HepG2 (cell line): ENCODE measurements at regions not wholly inside any gene's neighbourhood (a gene's known extent, or its start where the extent isn't known, plus 50 kb on each side); places are given as distances from the start of the nearest gene placed in this dataset.

ENCODE experiments used
- ATAC-seq: fragments of 200-7000 bp; cut with Tn5 transposase; 3 replicates; pipeline ENCODE4 v1.9.1; 2020; ENCODE audit warnings: mild to moderate bottlenecking, moderate library complexity
- BruUV-seq: library from RNA; stranded (reverse); fragments of 400-500 nt; replicated peaks from 2 replicates; lab custom pipeline; 2021; lab: Mats Ljungman, UMichigan
- CTCF ChIA-PET: fragments of 300-600 bp; formaldehyde crosslinking; extraction: SDS; loops from one replicate; lab custom pipeline; 2021; ENCODE audit warnings: low total read pairs, inconsistent platforms, low intra/inter-chr PET ratio; lab: Yijun Ruan, JAX
- POLR2A ChIA-PET: fragments of 350-600 bp; sonication (Branson Sonifier 250); formaldehyde crosslinking; loops from one replicate; lab custom pipeline; 2020; ENCODE audit warnings: antibody characterized with exemption, inconsistent platforms; lab: Yijun Ruan, JAX
- DNase-seq: peaks from one replicate; pipeline ENCODE4 v3.0.0-alpha.2; 2015; ENCODE audit warnings: low spot score
- FAIRE-seq: peaks from 3 replicates; lab custom pipeline; 2011; peaks lifted over from hg19 to GRCh38; lab: Jason Lieb, UNC
- H2AFZ ChIP-seq: one replicate; pipeline ENCODE4 v1.6.1; 2011; ENCODE audit warnings: low read length, inconsistent platforms
- H3K27ac ChIP-seq: fragments of 300-600 bp; 3 replicates; pipeline ENCODE4 v1.8.0; 2011; ENCODE audit warnings: mixed run types, mild to moderate bottlenecking, mixed read lengths, low read length, inconsistent platforms; ENCODE audit not compliant: insufficient read depth; ENCODE audit errors: extremely low read length
- H3K27me3 ChIP-seq, 2 experiments: fragments of 200-600 bp in 1 of 2; 2 replicates in 1 of 2; 3 replicates in 1 of 2; pipeline versions ENCODE4 v1.6.0 to v1.8.0; 2011; ENCODE audit warnings: low read length in 2 of 2, mild to moderate bottlenecking in 2 of 2, moderate library complexity in 2 of 2, inconsistent platforms in 1 of 2; ENCODE audit not compliant: insufficient read depth in 2 of 2, control insufficient read depth in 1 of 2
- H3K36me3 ChIP-seq, 2 experiments: fragments of 200-600 bp in 1 of 2; replicated peaks in 1 of 2; 2 replicates in 1 of 2; 3 replicates in 1 of 2; pipeline versions ENCODE4 v1.5.1 to v1.8.0; 2011; ENCODE audit warnings: low read length in 2 of 2, inconsistent platforms in 1 of 2; ENCODE audit not compliant: insufficient read depth in 2 of 2, control insufficient read depth in 1 of 2
- H3K4me1 ChIP-seq: 2 replicates; pipeline ENCODE4 v1.5.1; 2012; ENCODE audit warnings: low read length, inconsistent platforms; ENCODE audit not compliant: insufficient read depth
- H3K4me2 ChIP-seq: 2 replicates; pipeline ENCODE4 v1.6.0; 2011; ENCODE audit warnings: low read depth, low read length, inconsistent platforms
- H3K4me3 ChIP-seq, 3 experiments: fragments of 200-600 bp in 1 of 3; sonication (generic), shearing (Covaris generic) in 1 of 3; replicated peaks in 1 of 3; 2 replicates each; pipeline ENCODE4 v1.5.1; 2011 to 2016; ENCODE audit warnings: low read length in 3 of 3, inconsistent platforms in 2 of 3, low read depth in 2 of 3, mild to moderate bottlenecking in 2 of 3, control low read depth in 1 of 3, mixed read lengths in 1 of 3; ENCODE audit not compliant: insufficient read depth in 1 of 3
- H3K79me2 ChIP-seq: one replicate; pipeline ENCODE4 v1.6.1; 2011; ENCODE audit warnings: low read length, inconsistent platforms; ENCODE audit not compliant: insufficient read depth
- H3K9ac ChIP-seq: 2 replicates; pipeline ENCODE4 v1.6.0; 2011; ENCODE audit warnings: mild to moderate bottlenecking, low read depth, low read length, inconsistent platforms; ENCODE audit not compliant: insufficient read depth
- H3K9me3 ChIP-seq: 2 replicates; pipeline ENCODE4 v1.5.1; 2012; ENCODE audit warnings: mild to moderate bottlenecking, low read length
- H4K20me1 ChIP-seq: 2 replicates; pipeline ENCODE4 v1.6.0; 2011; ENCODE audit warnings: inconsistent platforms, mild to moderate bottlenecking, low read length, moderate library complexity; ENCODE audit not compliant: insufficient read depth
- KDM6A ChIP-seq: IDR thresholded peaks from 2 replicates; pipeline ENCODE4 v1.6.1; 2016; ENCODE audit warnings: low read depth
- MAFF ChIP-seq: IDR thresholded peaks from 2 replicates; pipeline ENCODE4 v1.6.1; 2011; ENCODE audit warnings: low read depth, low read length, improper control_type of control experiment
- MAFK ChIP-seq, 2 experiments: IDR thresholded peaks in 1 of 2; conservative IDR thresholded peaks in 1 of 2; 2 replicates each; pipeline ENCODE4 v1.6.1; 2011; ENCODE audit warnings: improper control_type of control experiment in 2 of 2, low read length in 2 of 2
- NR2C2 ChIP-seq: sonication (generic); formaldehyde crosslinking; IDR thresholded peaks from 2 replicates; pipeline ENCODE4 v1.4.0; 2020; ENCODE audit warnings: missing genetic modification reagents, mild to moderate bottlenecking, moderate library complexity, borderline replicate concordance
- PAWR ChIP-seq: sonication (generic); formaldehyde crosslinking; IDR thresholded peaks from 2 replicates; pipeline ENCODE4 v1.4.0; 2020; ENCODE audit warnings: missing genetic modification reagents, mild to moderate bottlenecking, borderline replicate concordance
- ZBTB2 ChIP-seq: sonication (generic); formaldehyde crosslinking; IDR thresholded peaks from 2 replicates; pipeline ENCODE4 v1.8.0; 2022; ENCODE audit warnings: low read depth, missing genetic modification reagents
- WGBS: methylation state at CpG from one replicate; pipeline ENCODE4 v1.1.6; 2017; ENCODE audit warnings: low lambda C conversion rate; 5-methylcytosine and 5-hydroxymethylcytosine counted together
- in situ Hi-C: cut with HindIII; loops from 2 replicates; pipeline ENCODE4 v1.10.0; 2017; ENCODE audit warnings: low pct_unique_long_range_greater_than_20kb; ENCODE audit not compliant: extremely low pct_ligation_motif_present
- intact Hi-C: fragments of 100-400 bp; cut with micrococcal nuclease; formaldehyde crosslinking; loops from one replicate; pipeline ENCODE4 v1.10.0; 2022; ENCODE audit not compliant: unreplicated experiment

- H3K9ac ChIP-seq: no peak overlapping the region
- no peak for TF ChIP-seq PAWR
- TF ChIP-seq MAFK (conservative IDR thresholded peaks at IDR 0.05 in 1 of 2, IDR thresholded peaks at IDR 0.05 in 1 of 2; ENCODE audit: low read length in 2 of 2): peak; percentile 80 to 81
- TF ChIP-seq MAFF: peak; percentile 61; the same call in 1 of the 2 replicates
- ATAC-seq (0 out of 3 replicates have a peak, but pooled peaks have one; percentile 48), DNase-seq (no peak), FAIRE-seq (no peak)
- no peak overlapping the region for H3K27ac ChIP-seq
- no peaks in the 10 kb centered on the region; a peak in 1 of 5 replicates for H3K27me3 ChIP-seq
- no peak overlapping the region for H3K4me3 ChIP-seq
- intact Hi-C loops: no loop called here
- no peaks in the 10 kb centered on the region for H4K20me1 ChIP-seq
- CTCF ChIA-PET: no interaction called here
- H3K4me2 ChIP-seq: no peak overlapping the region
- in situ Hi-C loops: no loop called here
- no peaks in the 10 kb centered on the region for H3K79me2 ChIP-seq
- 57% methylated on average over 2 of the region's 2 CpGs for WGBS
- no peaks in the 10 kb centered on the region for H3K36me3 ChIP-seq
- BruUV-seq: no TSS peak
- no peak overlapping the region for H2AFZ ChIP-seq
- POLR2A ChIA-PET: no interaction called here
- H3K9me3 ChIP-seq: peaks cover 6% of the 10 kb centered on the region; the same call in 1 of the 2 replicates
- peaks cover 23% of the 10 kb centered on the region for H3K4me1 ChIP-seq
Observed at GRCh38 chr2:171253900-171254650, 93.4 kb upstream of the TLK1 start.

GRCh38 chr2:171253279-171253678, 92.6 kb upstream of the TLK1 start:
- TF ChIP-seq KDM6A (CRISPR knock-in tag) (no peak), NR2C2 (CRISPR knock-in tag) (no peak), ZBTB2 (no peak)
- DNase-seq (no peak), ATAC-seq (no peak; the same call in 2 of the 3 replicates), FAIRE-seq (no peak)
- intact Hi-C loops (no loop called here), in situ Hi-C loops (no loop called here)
- H3K9me3 ChIP-seq: peaks cover 6% of the 10 kb centered on the region; the same call in 1 of the 2 replicates
- no TSS peak for BruUV-seq
- H3K4me3 ChIP-seq: no peak overlapping the region
- H3K4me1 ChIP-seq: peaks cover 23% of the 10 kb centered on the region
- H3K27me3 ChIP-seq: no peaks in the 10 kb centered on the region; a peak in 1 of 5 replicates
- WGBS: 3% methylated on average over 1 of the region's 1 CpG
- no peaks in the 10 kb centered on the region for H3K79me2 ChIP-seq
- H3K9ac ChIP-seq: no peak overlapping the region
- H2AFZ ChIP-seq: no peak overlapping the region
- CTCF ChIA-PET: no interaction called here
- H4K20me1 ChIP-seq: no peaks in the 10 kb centered on the region
- POLR2A ChIA-PET: no interaction called here
- H3K4me2 ChIP-seq: no peak overlapping the region
- no peak overlapping the region for H3K27ac ChIP-seq
- no peaks in the 10 kb centered on the region for H3K36me3 ChIP-seq
